T-helper 17 cell (primary cell): ENCODE measurements at regions not wholly inside any gene's neighbourhood (a gene's known extent, or its start where the extent isn't known, plus 50 kb on each side); places are given as distances from the start of the nearest gene placed in this dataset.
"Not testable (repeated sequence)": the region's sequence is repeated elsewhere in the genome, so short reads cannot be mapped to it uniquely, and the experiment has no call there.

Source experiments
- ATAC-seq: fragments of 150-1000 bp; cut with Tn5 transposase; 2 replicates; pipeline ENCODE4 v1.10.0; 2021; ENCODE audit warnings: mild to moderate bottlenecking, moderate library complexity
- DNase-seq, 3 donors: peaks; one replicate each; pipeline versions ENCODE4 v3.0.0 to v3.0.0-alpha.2; 2020 to 2021
- H3K9me3 ChIP-seq: one replicate; pipeline ENCODE4 v1.7.0; 2013; ENCODE audit warnings: low read length, mild to moderate bottlenecking; ENCODE audit not compliant: control insufficient read depth, poor library complexity, severe bottlenecking
- H3K27ac Mint-ChIP-seq: one replicate; pipeline ENCODE4 v1.8.0; 2022; ENCODE audit warnings: mild to moderate bottlenecking, moderate library complexity, mixed read lengths
- H3K27me3 Mint-ChIP-seq: one replicate; pipeline ENCODE4 v1.8.0; 2022; ENCODE audit warnings: mixed read lengths
- H3K36me3 Mint-ChIP-seq: one replicate; pipeline ENCODE4 v1.8.0; 2022; ENCODE audit warnings: low read depth, mixed read lengths
- H3K4me1 Mint-ChIP-seq: one replicate; pipeline ENCODE4 v1.8.0; 2022; ENCODE audit warnings: mild to moderate bottlenecking, mixed read lengths
- H3K4me3 Mint-ChIP-seq: one replicate; pipeline ENCODE4 v1.8.0; 2022; ENCODE audit warnings: mild to moderate bottlenecking, moderate library complexity, mixed read lengths

GRCh38 chr10:62471711-62472110 is 97.5 kb downstream of the ZNF365 start:
- Mint-ChIP-seq H3K36me3 (peaks cover 3% of the 10 kb centered on the region), H3K27ac (no peak overlapping the region), H3K4me1 (peaks cover 2% of the 10 kb centered on the region)

GRCh38 chr10:62473241-62473640 is 99.1 kb downstream of the ZNF365 start:
- no peak overlapping the region for H3K4me3 Mint-ChIP-seq

More at GRCh38 chr10:62471711-62472110, 97.5 kb downstream of the ZNF365 start:
- no peaks in the 10 kb centered on the region for H3K9me3 ChIP-seq
- Mint-ChIP-seq H3K27me3 (peaks cover 20% of the 10 kb centered on the region), H3K4me3 (no peak overlapping the region)
- DNase-seq (no peak), ATAC-seq (no peak)

GRCh38 chr10:62475551-62475950 is 101.4 kb downstream of the ZNF365 start:
- DNase-seq = no peak
- Mint-ChIP-seq H3K27ac (no peak overlapping the region), H3K36me3 (peaks cover 3% of the 10 kb centered on the region), H3K27me3 (peaks cover 26% of the 10 kb centered on the region), H3K4me3 (no peak overlapping the region), H3K4me1 (peaks cover 2% of the 10 kb centered on the region)
- no peaks in the 10 kb centered on the region for H3K9me3 ChIP-seq
- ATAC-seq = no peak

More at GRCh38 chr10:62473241-62473640, 99.1 kb downstream of the ZNF365 start:
- Mint-ChIP-seq H3K27ac (no peak overlapping the region), H3K4me1 (peaks cover 2% of the 10 kb centered on the region), H3K36me3 (peaks cover 3% of the 10 kb centered on the region), H3K27me3 (peaks cover 20% of the 10 kb centered on the region)
- DNase-seq (no peak), ATAC-seq (no peak)
- H3K9me3 ChIP-seq = no peaks in the 10 kb centered on the region

- DNase-seq = no peak
- Mint-ChIP-seq H3K36me3 (peaks cover 2% of the 10 kb centered on the region), H3K4me3 (no peak overlapping the region), H3K27me3 (peaks cover 12% of the 10 kb centered on the region), H3K27ac (no peak overlapping the region), H3K4me1 (peaks cover 10% of the 10 kb centered on the region)
- ATAC-seq = no peak
- no peaks in the 10 kb centered on the region for H3K9me3 ChIP-seq
These were observed 105.4 kb downstream of the ZNF365 start for GRCh38 chr10:62479523-62479922.

- Mint-ChIP-seq H3K4me3 (no peak overlapping the region), H3K36me3 (no peaks in the 10 kb centered on the region), H3K27ac (no peak overlapping the region), H3K27me3 (peaks cover 12% of the 10 kb centered on the region), H3K4me1 (peaks cover 10% of the 10 kb centered on the region)
- DNase-seq = no peak
- no peak for ATAC-seq
- H3K9me3 ChIP-seq = no peaks in the 10 kb centered on the region
These were observed 106.0 kb downstream of the ZNF365 start for GRCh38 chr10:62480196-62480595.

- Mint-ChIP-seq H3K27me3 (peaks cover 12% of the 10 kb centered on the region), H3K36me3 (no peaks in the 10 kb centered on the region), H3K4me1 (peaks cover 10% of the 10 kb centered on the region), H3K4me3 (no peak overlapping the region), H3K27ac (no peak overlapping the region)
- DNase-seq = no peak
- ATAC-seq = no peak
- H3K9me3 ChIP-seq = no peaks in the 10 kb centered on the region
These were observed 108.4 kb downstream of the ZNF365 start for GRCh38 chr10:62482581-62482980.

GRCh38 chr10:62491597-62491996 is 117.4 kb downstream of the ZNF365 start:
- no peaks in the 10 kb centered on the region for H3K9me3 ChIP-seq
- H3K27ac Mint-ChIP-seq = no peak overlapping the region
- H3K4me3 Mint-ChIP-seq = no peak overlapping the region
- DNase-seq = no peak
- ATAC-seq = no peak
- H3K4me1 Mint-ChIP-seq = peaks cover 8% of the 10 kb centered on the region
- peaks cover 34% of the 10 kb centered on the region for H3K27me3 Mint-ChIP-seq
- H3K36me3 Mint-ChIP-seq = peaks cover 5% of the 10 kb centered on the region

GRCh38 chr10:62492012-62492869 is 118.1 kb downstream of the ZNF365 start:
- Mint-ChIP-seq H3K27ac (no peak overlapping the region), H3K27me3 (peaks cover 40% of the 10 kb centered on the region), H3K36me3 (peaks cover 5% of the 10 kb centered on the region), H3K4me3 (no peak overlapping the region), H3K4me1 (peaks cover 8% of the 10 kb centered on the region)
- DNase-seq (no peak), ATAC-seq (no peak)
- no peaks in the 10 kb centered on the region for H3K9me3 ChIP-seq

- ATAC-seq = no peak
- no peak overlapping the region for H3K4me3 Mint-ChIP-seq
- no peak for DNase-seq
- H3K9me3 ChIP-seq = no peaks in the 10 kb centered on the region
- peaks cover 40% of the 10 kb centered on the region for H3K27me3 Mint-ChIP-seq
- H3K4me1 Mint-ChIP-seq = peaks cover 8% of the 10 kb centered on the region
- H3K36me3 Mint-ChIP-seq = peaks cover 5% of the 10 kb centered on the region
- H3K27ac Mint-ChIP-seq = no peak overlapping the region
These were observed 118.7 kb downstream of the ZNF365 start for GRCh38 chr10:62492870-62493180.

GRCh38 chr10:62496925-62497324 is 122.8 kb downstream of the ZNF365 start:
- peaks cover 24% of the 10 kb centered on the region for H3K27me3 Mint-ChIP-seq
- no peak overlapping the region for H3K4me3 Mint-ChIP-seq
- DNase-seq (no peak), ATAC-seq (no peak)
- H3K36me3 Mint-ChIP-seq = no peaks in the 10 kb centered on the region
- no peaks in the 10 kb centered on the region for H3K9me3 ChIP-seq
- H3K4me1 Mint-ChIP-seq = no peaks in the 10 kb centered on the region
- H3K27ac Mint-ChIP-seq = no peak overlapping the region

GRCh38 chr10:62498271-62498670 is 124.1 kb downstream of the ZNF365 start:
- no peaks in the 10 kb centered on the region for H3K9me3 ChIP-seq
- DNase-seq (no peak), ATAC-seq (no peak)
- H3K27ac Mint-ChIP-seq = no peak overlapping the region
- peaks cover 4% of the 10 kb centered on the region for H3K36me3 Mint-ChIP-seq
- peaks cover 20% of the 10 kb centered on the region for H3K27me3 Mint-ChIP-seq
- H3K4me3 Mint-ChIP-seq = no peak overlapping the region
- no peaks in the 10 kb centered on the region for H3K4me1 Mint-ChIP-seq

- H3K36me3 Mint-ChIP-seq, H3K9me3 ChIP-seq, DNase-seq, ATAC-seq, H3K4me1 Mint-ChIP-seq, H3K27ac Mint-ChIP-seq, H3K4me3 Mint-ChIP-seq: not testable (repeated sequence)
- H3K27me3 Mint-ChIP-seq = peaks cover 16% of the 10 kb centered on the region
These were observed 125.9 kb downstream of the ZNF365 start for GRCh38 chr10:62500116-62500515.

- Mint-ChIP-seq H3K36me3 (peaks cover 4% of the 10 kb centered on the region), H3K27me3 (peaks cover 6% of the 10 kb centered on the region), H3K4me1 (no peaks in the 10 kb centered on the region), H3K27ac (no peak overlapping the region), H3K4me3 (no peak overlapping the region)
- ATAC-seq (no peak), DNase-seq (no peak)
- no peaks in the 10 kb centered on the region for H3K9me3 ChIP-seq
These were observed 127.4 kb downstream of the ZNF365 start for GRCh38 chr10:62501547-62501946.

- Mint-ChIP-seq H3K4me1 (no peaks in the 10 kb centered on the region), H3K4me3 (no peak overlapping the region), H3K27ac (no peak overlapping the region), H3K27me3 (no peaks in the 10 kb centered on the region), H3K36me3 (peaks cover 4% of the 10 kb centered on the region)
- no peak for DNase-seq
- no peaks in the 10 kb centered on the region for H3K9me3 ChIP-seq
- no peak for ATAC-seq
These were observed 128.9 kb downstream of the ZNF365 start for GRCh38 chr10:62502995-62503613.
